Suprapubic skin (tissue), 3 donors: ENCODE measurements at regions not wholly inside any gene's neighbourhood (a gene's known extent, or its start where the extent isn't known, plus 50 kb on each side); places are given as distances from the start of the nearest gene placed in this dataset.

Source experiments
- CTCF ChIP-seq, 2 donors: fragments of 200-600 bp in 1 of 2; fragments of 450-650 bp in 1 of 2; sonication (generic) in 1 of 2; IDR thresholded peaks; one replicate each; pipeline ENCODE4 v1.5.1; 2016 to 2019; ENCODE audit warnings: antibody characterized with exemption in 2 of 2, mild to moderate bottlenecking in 1 of 2, moderate library complexity in 1 of 2
- EP300 ChIP-seq: sonication (generic); formaldehyde crosslinking; IDR thresholded peaks from one replicate; pipeline ENCODE4 v1.6.1; 2017; ENCODE audit warnings: antibody characterized with exemption

- TF ChIP-seq EP300 (no peak), CTCF (IDR thresholded peaks at IDR 0.05) (no peak)
Measured at GRCh38 chr13:47326061-47326460, 429.2 kb upstream of the HTR2A start.
